HG03103 (cell line): ENCODE measurements at regions not wholly inside any gene's neighbourhood (a gene's known extent, or its start where the extent isn't known, plus 50 kb on each side); places are given as distances from the start of the nearest gene placed in this dataset.
"Not testable (repeated sequence)": the region's sequence is repeated elsewhere in the genome, so short reads cannot be mapped to it uniquely, and the experiment has no call there.

Experiments used
- ATAC-seq: cut with Tn5 transposase; IDR thresholded peaks from one replicate; pipeline ENCODE4 v1.9.1; 2021; ENCODE audit warnings: low read depth; ENCODE audit not compliant: unreplicated experiment

- ATAC-seq: no peak
Observed at GRCh38 chr5:121055586-121055985, 591.5 kb downstream of the PRR16 start.

GRCh38 chr5:121064241-121064640 is 600.1 kb downstream of the PRR16 start:
- ATAC-seq: not testable (repeated sequence)

GRCh38 chr5:121086671-121087070 is 622.6 kb downstream of the PRR16 start:
- ATAC-seq: no peak

- no peak for ATAC-seq
Observed at GRCh38 chr5:121087560-121087959, 623.5 kb downstream of the PRR16 start.

GRCh38 chr5:121088341-121088740 is 624.2 kb downstream of the PRR16 start:
- no peak for ATAC-seq

GRCh38 chr5:121090822-121091221 is 626.7 kb downstream of the PRR16 start:
- ATAC-seq: no peak

- ATAC-seq: no peak
Observed at GRCh38 chr5:121100931-121101330, 636.8 kb downstream of the PRR16 start.

GRCh38 chr5:121105921-121106320 is 641.8 kb downstream of the PRR16 start:
- ATAC-seq: no peak

GRCh38 chr5:121106721-121107690 is 642.9 kb downstream of the PRR16 start:
- not testable (repeated sequence) for ATAC-seq

GRCh38 chr5:121108725-121109124 is 644.6 kb downstream of the PRR16 start:
- ATAC-seq: no peak

GRCh38 chr5:121109817-121110216 is 645.7 kb downstream of the PRR16 start:
- no peak for ATAC-seq

- no peak for ATAC-seq
Observed at GRCh38 chr5:121121786-121122185, 657.7 kb downstream of the PRR16 start.

- no peak for ATAC-seq
Observed at GRCh38 chr5:121138495-121138907, 674.4 kb downstream of the PRR16 start.

GRCh38 chr5:121138952-121139351 is 674.9 kb downstream of the PRR16 start:
- ATAC-seq: no peak

GRCh38 chr5:121144764-121145163 is 680.7 kb downstream of the PRR16 start:
- ATAC-seq: no peak

GRCh38 chr5:121151534-121151933 is 687.4 kb downstream of the PRR16 start:
- ATAC-seq: no peak

- ATAC-seq: no peak
Observed at GRCh38 chr5:121152411-121152810, 688.3 kb downstream of the PRR16 start.

- no peak for ATAC-seq
Observed at GRCh38 chr5:121156565-121156964, 692.5 kb downstream of the PRR16 start.

GRCh38 chr5:121158451-121158850 is 693.2 kb upstream of the FTMT start:
- ATAC-seq: no peak

- no peak for ATAC-seq
Observed at GRCh38 chr5:121160591-121160990, 691.1 kb upstream of the FTMT start.

- ATAC-seq: no peak
Observed at GRCh38 chr5:121164632-121165031, 687.0 kb upstream of the FTMT start.

GRCh38 chr5:121171361-121171760 is 680.3 kb upstream of the FTMT start:
- ATAC-seq: no peak
